MM.1S (cell line): ENCODE measurements at regions not wholly inside any gene's neighbourhood (a gene's known extent, or its start where the extent isn't known, plus 50 kb on each side); places are given as distances from the start of the nearest gene placed in this dataset.

Experiments
- CTCF ChIP-seq: fragments of 300-600 bp; sonication (generic); IDR thresholded peaks from 2 replicates; pipeline ENCODE4 v1.5.1; 2016; ENCODE audit warnings: antibody characterized with exemption, low read length, mixed read lengths
- EZH2 ChIP-seq: fragments of 300-600 bp; sonication (generic); optimal IDR thresholded peaks from 2 replicates; pipeline ENCODE3; 2017; ENCODE audit warnings: low read depth, mild to moderate bottlenecking, antibody characterized with exemption, low read length, mixed read lengths

- no peak for TF ChIP-seq CTCF
- no peak for TF ChIP-seq EZH2
These were observed 188.6 kb upstream of the NCKAP5 start for GRCh38 chr2:133756833-133757232.
